HUES6 (cell line): ENCODE measurements at regions not wholly inside any gene's neighbourhood (a gene's known extent, or its start where the extent isn't known, plus 50 kb on each side); places are given as distances from the start of the nearest gene placed in this dataset.
"Not testable (repeated sequence)": the region's sequence is repeated elsewhere in the genome, so short reads cannot be mapped to it uniquely, and the experiment has no call there.

Source experiments
- H3K27ac ChIP-seq: 2 replicates; pipeline ENCODE4 v1.7.0; 2013; ENCODE audit warnings: low read depth, mild to moderate bottlenecking, low read length, inconsistent platforms
- H3K27me3 ChIP-seq: 2 replicates; pipeline ENCODE4 v1.6.1; 2013; ENCODE audit warnings: low read length; ENCODE audit not compliant: control insufficient read depth, insufficient read depth
- H3K36me3 ChIP-seq: 2 replicates; pipeline ENCODE4 v1.6.1; 2013; ENCODE audit warnings: low read length; ENCODE audit not compliant: control insufficient read depth, insufficient read depth
- H3K4me1 ChIP-seq: 2 replicates; pipeline ENCODE4 v1.6.1; 2013; ENCODE audit warnings: low read length; ENCODE audit not compliant: control insufficient read depth, insufficient read depth
- H3K4me3 ChIP-seq: 2 replicates; pipeline ENCODE4 v1.5.1; 2013; ENCODE audit warnings: low read depth, low read length
- H3K9ac ChIP-seq: one replicate; pipeline ENCODE4 v1.6.1; 2013; ENCODE audit warnings: mild to moderate bottlenecking, low read length
- H3K9me3 ChIP-seq: 2 replicates; pipeline ENCODE4 v1.6.1; 2013; ENCODE audit warnings: low read depth, low read length; ENCODE audit not compliant: control insufficient read depth, insufficient read depth

DNA sequence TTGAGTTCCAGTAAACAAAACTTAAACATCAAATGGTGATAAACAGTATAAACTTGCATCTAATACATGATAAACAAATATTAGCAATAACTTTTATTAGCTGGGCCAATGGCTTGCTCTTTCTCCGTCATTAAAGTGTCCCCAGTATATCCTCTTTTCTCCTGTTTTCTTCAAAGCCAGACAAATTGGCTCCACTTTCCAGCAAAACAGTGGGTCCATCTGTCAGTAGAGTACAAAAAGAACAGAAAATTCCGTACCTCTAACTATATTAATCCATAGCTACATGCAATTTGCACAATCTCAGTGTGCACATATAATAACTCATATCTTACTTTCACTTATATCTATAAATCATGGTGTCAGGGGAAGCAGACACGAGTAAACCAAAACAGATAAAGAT is 678.0 kb upstream of the SPRY2 start:
- Histone ChIP-seq H3K27ac (no peak overlapping the region), H3K36me3 (no peaks in the 10 kb centered on the region), H3K4me1 (no peaks in the 10 kb centered on the region), H3K27me3 (no peaks in the 10 kb centered on the region), H3K9me3 (0 out of 2 replicates have a peak, but pooled peaks cover 3% of the 10 kb centered on the region), H3K4me3 (no peak overlapping the region), H3K9ac (no peak overlapping the region)

- Histone ChIP-seq H3K4me1 (no peaks in the 10 kb centered on the region), H3K27ac (no peak overlapping the region), H3K9ac (no peak overlapping the region), H3K4me3 (no peak overlapping the region), H3K36me3 (no peaks in the 10 kb centered on the region), H3K27me3 (no peaks in the 10 kb centered on the region), H3K9me3 (0 out of 2 replicates have a peak, but pooled peaks cover 3% of the 10 kb centered on the region)
Measured at GRCh38 chr13:81017513-81018152, 676.7 kb upstream of the SPRY2 start.

DNA sequence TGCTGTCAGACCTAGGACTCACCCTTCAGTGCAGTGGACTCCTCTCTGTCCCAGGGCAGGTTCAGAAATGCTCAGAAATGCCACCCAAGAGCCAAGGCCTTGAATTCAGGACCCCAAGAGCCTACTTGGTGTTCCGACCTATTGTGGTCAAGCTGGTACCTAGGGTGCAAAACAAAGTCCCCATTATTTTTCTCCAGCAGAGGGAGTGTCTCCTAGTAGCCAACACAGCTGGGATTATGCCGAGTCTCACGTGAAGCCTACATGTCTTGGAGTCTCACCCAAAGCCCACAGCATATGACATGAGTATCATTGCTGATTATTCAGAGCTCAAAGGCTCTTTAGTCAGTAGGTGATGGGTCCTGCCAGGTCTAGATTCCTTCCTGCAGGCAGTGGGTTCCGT is 671.1 kb upstream of the SPRY2 start:
- no peak overlapping the region for H3K4me3 ChIP-seq
- H3K36me3 ChIP-seq, result no peaks in the 10 kb centered on the region
- H3K27me3 ChIP-seq, result no peaks in the 10 kb centered on the region
- no peak overlapping the region for H3K9ac ChIP-seq
- H3K4me1 ChIP-seq, result no peaks in the 10 kb centered on the region
- no peak overlapping the region for H3K27ac ChIP-seq
- H3K9me3 ChIP-seq, result no peaks in the 10 kb centered on the region

GRCh38 chr13:81001828-81002385 is 661.0 kb upstream of the SPRY2 start:
- no peak overlapping the region for H3K27ac ChIP-seq
- H3K9me3 ChIP-seq, result no peaks in the 10 kb centered on the region; the same call in 1 of the 2 replicates
- H3K36me3 ChIP-seq, result no peaks in the 10 kb centered on the region
- no peaks in the 10 kb centered on the region for H3K27me3 ChIP-seq
- H3K4me3 ChIP-seq, result no peak overlapping the region
- H3K9ac ChIP-seq, result no peak overlapping the region
- H3K4me1 ChIP-seq, result no peaks in the 10 kb centered on the region

GRCh38 chr13:80998603-80999002 is 657.7 kb upstream of the SPRY2 start:
- H3K36me3 ChIP-seq, H3K9ac ChIP-seq, H3K9me3 ChIP-seq, H3K4me3 ChIP-seq, H3K27ac ChIP-seq, H3K4me1 ChIP-seq, H3K27me3 ChIP-seq: not testable (repeated sequence)

- Histone ChIP-seq H3K4me1 (no peaks in the 10 kb centered on the region), H3K27me3 (no peaks in the 10 kb centered on the region), H3K4me3 (no peak overlapping the region), H3K9ac (no peak overlapping the region), H3K9me3 (peaks cover 17% of the 10 kb centered on the region), H3K27ac (no peak overlapping the region), H3K36me3 (no peaks in the 10 kb centered on the region)
Measured at GRCh38 chr13:80989747-80990146, 648.8 kb upstream of the SPRY2 start.

GRCh38 chr13:80989241-80989640 is 648.3 kb upstream of the SPRY2 start:
- no peak overlapping the region for H3K27ac ChIP-seq
- H3K9me3 ChIP-seq, result peaks cover 17% of the 10 kb centered on the region
- no peak overlapping the region for H3K9ac ChIP-seq
- H3K27me3 ChIP-seq, result no peaks in the 10 kb centered on the region
- no peak overlapping the region for H3K4me3 ChIP-seq
- no peaks in the 10 kb centered on the region for H3K4me1 ChIP-seq
- H3K36me3 ChIP-seq, result no peaks in the 10 kb centered on the region

DNA sequence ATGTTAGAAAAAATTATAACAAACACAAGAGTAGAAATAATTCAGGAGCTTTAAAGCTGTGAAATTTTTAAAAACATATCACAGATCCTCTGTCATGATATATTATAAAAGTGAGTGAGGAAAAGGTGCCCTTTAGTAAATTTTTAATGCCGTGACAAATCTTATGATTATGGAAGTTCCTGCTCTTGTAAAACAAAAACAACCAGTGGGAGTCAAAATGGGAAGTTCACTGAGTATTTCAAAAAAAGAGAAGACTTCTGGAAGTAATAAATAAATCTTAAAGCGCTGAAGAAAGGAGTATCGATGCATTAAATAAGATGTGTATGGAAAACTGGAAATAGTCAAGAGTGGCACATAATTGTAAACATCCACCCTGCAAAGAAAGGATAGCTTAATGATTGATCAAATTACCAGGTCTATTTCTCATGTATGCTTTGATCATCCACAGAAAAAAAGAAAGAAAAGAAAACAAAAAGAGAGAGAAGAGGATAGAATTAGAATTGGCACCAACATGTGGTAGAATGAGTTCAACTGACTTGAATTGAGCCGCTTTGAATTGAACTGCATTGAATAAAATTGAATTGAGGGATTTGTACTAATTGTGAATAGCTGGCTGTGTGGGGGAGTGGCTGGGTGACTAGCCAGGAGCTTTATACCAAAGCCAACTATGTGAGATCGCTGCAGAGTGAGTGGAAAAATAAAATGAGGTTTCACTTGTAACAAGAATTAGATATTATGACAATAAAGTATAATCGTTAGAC is 647.6 kb upstream of the SPRY2 start:
- H3K27ac ChIP-seq, result no peak overlapping the region
- no peaks in the 10 kb centered on the region for H3K4me1 ChIP-seq
- H3K9ac ChIP-seq, result no peak overlapping the region
- H3K27me3 ChIP-seq, result no peaks in the 10 kb centered on the region
- H3K36me3 ChIP-seq, result no peaks in the 10 kb centered on the region
- peaks cover 17% of the 10 kb centered on the region for H3K9me3 ChIP-seq
- H3K4me3 ChIP-seq, result no peak overlapping the region

DNA sequence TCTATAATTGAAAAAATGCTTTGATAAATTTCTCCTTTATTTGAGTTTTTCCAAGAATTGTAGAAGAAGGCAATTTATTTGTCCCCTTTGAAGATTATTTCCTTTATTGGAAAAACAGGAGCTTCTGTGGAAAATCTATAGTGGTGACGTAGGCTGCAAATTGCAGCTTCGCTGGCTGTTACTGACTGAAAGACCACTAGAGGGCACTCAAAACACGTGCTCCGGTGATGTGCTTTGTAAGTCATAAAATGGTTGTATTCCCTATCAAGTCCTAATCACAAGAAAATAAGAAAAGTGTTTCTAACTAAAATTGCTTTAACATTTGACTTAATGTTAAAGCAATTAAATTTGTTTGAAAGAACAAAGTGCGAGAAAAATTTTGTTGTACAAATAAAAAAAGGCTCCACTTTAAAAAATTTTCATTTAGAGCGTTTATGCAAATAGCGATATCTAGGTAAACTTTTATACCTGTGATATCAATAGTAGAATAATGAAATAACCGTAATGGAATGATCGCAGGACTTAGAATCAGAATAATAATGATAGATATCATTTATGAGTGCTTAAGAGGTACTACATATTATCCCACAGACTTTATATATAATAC is 638.2 kb upstream of the SPRY2 start:
- no peak overlapping the region for H3K9ac ChIP-seq
- H3K9me3 ChIP-seq, result no peaks in the 10 kb centered on the region
- H3K27ac ChIP-seq, result no peak overlapping the region
- H3K4me1 ChIP-seq, result no peaks in the 10 kb centered on the region
- no peaks in the 10 kb centered on the region for H3K36me3 ChIP-seq
- no peaks in the 10 kb centered on the region for H3K27me3 ChIP-seq
- no peak overlapping the region for H3K4me3 ChIP-seq

DNA sequence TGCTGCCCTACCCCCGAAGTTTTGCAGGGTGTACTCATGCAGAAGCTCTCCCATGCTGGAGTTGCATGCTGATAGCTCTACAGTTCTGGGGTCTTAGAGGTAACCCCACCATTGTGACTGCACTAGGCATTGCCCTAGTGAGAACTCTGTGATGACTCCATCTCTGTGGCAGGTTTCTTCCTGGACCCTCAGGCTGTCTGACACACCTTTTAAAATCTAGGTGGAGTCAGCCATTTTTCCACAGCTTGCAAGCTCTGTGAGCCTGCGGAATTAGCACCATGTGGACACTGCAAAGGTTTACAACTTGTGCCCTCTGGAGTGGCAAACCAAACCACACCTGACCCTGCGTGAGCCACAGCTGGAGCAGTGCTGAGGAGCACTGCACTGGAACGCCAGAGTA is 636.2 kb upstream of the SPRY2 start:
- H3K27ac ChIP-seq, result no peak overlapping the region
- H3K9me3 ChIP-seq, result no peaks in the 10 kb centered on the region
- no peaks in the 10 kb centered on the region for H3K36me3 ChIP-seq
- H3K27me3 ChIP-seq, result no peaks in the 10 kb centered on the region
- no peaks in the 10 kb centered on the region for H3K4me1 ChIP-seq
- no peak overlapping the region for H3K9ac ChIP-seq
- H3K4me3 ChIP-seq, result no peak overlapping the region

DNA sequence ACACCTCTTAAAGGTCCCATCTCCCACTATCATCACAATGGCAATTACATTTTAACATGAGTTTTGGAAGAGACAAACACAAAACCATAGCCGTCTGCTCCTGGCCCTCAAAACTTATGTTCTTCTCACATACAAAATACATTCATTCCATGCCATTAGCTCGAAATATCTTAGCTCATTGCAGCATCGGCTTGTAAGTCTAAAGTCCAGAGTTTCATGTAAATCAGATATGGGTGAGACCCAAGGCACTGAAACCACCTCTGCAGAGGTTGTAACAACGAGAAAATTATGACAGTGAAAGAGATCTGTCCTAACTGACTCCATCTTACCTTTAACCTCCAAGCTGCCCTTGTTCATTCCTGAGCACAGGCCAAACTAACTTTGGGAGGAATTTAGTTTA is 635.0 kb upstream of the SPRY2 start:
- no peak overlapping the region for H3K4me3 ChIP-seq
- no peak overlapping the region for H3K27ac ChIP-seq
- H3K36me3 ChIP-seq, result no peaks in the 10 kb centered on the region
- H3K27me3 ChIP-seq, result no peaks in the 10 kb centered on the region
- H3K9ac ChIP-seq, result no peak overlapping the region
- H3K4me1 ChIP-seq, result no peaks in the 10 kb centered on the region
- no peaks in the 10 kb centered on the region for H3K9me3 ChIP-seq
